Adrenal gland (tissue), 9 donors: ENCODE measurements at regions not wholly inside any gene's neighbourhood (a gene's known extent, or its start where the extent isn't known, plus 50 kb on each side); places are given as distances from the start of the nearest gene placed in this dataset.

ENCODE experiments used
- DNase-seq, 7 donors: peaks; one replicate each; pipeline ENCODE4 v3.0.0-alpha.2; 2019 to 2020
- H3K27ac ChIP-seq, 5 donors: fragments of 200-600 bp; sonication (generic) in 4 of 5; 1 replicate in 3 of 5; 2 replicates in 2 of 5; pipeline versions ENCODE4 v1.5.1 to v1.8.0; 2016 to 2020; ENCODE audit warnings: mild to moderate bottlenecking in 1 of 5
- H3K27me3 ChIP-seq: fragments of 200-600 bp; 2 replicates; pipeline ENCODE4 v1.8.0; 2021
- H3K36me3 ChIP-seq, 2 donors: fragments of 200-600 bp; replicated peaks in 1 of 2; 1 replicate in 1 of 2; 2 replicates in 1 of 2; pipeline versions ENCODE4 v1.5.1 to v1.8.0; 2018 to 2022
- H3K4me1 ChIP-seq, 2 donors: fragments of 200-600 bp; replicated peaks in 1 of 2; 1 replicate in 1 of 2; 2 replicates in 1 of 2; pipeline versions ENCODE4 v1.5.1 to v1.8.0; 2018 to 2021
- H3K4me3 ChIP-seq, 4 donors: fragments of 200-600 bp; sonication (generic) in 3 of 4; one replicate each; pipeline ENCODE4 v1.5.1; 2016 to 2018
- H3K9me3 ChIP-seq, 3 donors: fragments of 200-600 bp; sonication (generic) in 1 of 3; replicated peaks in 1 of 3; 1 replicate in 2 of 3; 2 replicates in 1 of 3; pipeline versions ENCODE4 v1.5.1 to v1.8.0; 2016 to 2021
- CTCF ChIP-seq, 6 experiments: fragments of 450-650 bp in 4 of 6; fragments of 200-600 bp in 2 of 6; sonication (generic) in 1 of 6; IDR thresholded peaks; 1 replicate in 5 of 6; 2 replicates in 1 of 6; pipeline versions ENCODE4 v1.5.1 to v1.8.0; 2016 to 2021; ENCODE audit warnings: antibody characterized with exemption in 6 of 6, mild to moderate bottlenecking in 2 of 6, moderate library complexity in 1 of 6
- POLR2A ChIP-seq, 2 donors: fragments of 450-650 bp; IDR thresholded peaks; one replicate each; pipeline ENCODE4 v1.6.1; 2017; ENCODE audit warnings: antibody characterized with exemption in 2 of 2, mild to moderate bottlenecking in 2 of 2, moderate library complexity in 1 of 2
- WGBS, 4 donors: extraction: QIAGEN DNeasy Blood & Tissue Kit in 2 of 4; methylation state at CpG; one replicate each; pipeline versions ENCODE4 v1.1.5 to v1.1.7; 2013 to 2017; 5-methylcytosine and 5-hydroxymethylcytosine counted together
- intact Hi-C, 2 donors: fragments of 100-400 bp; cut with DNase I; formaldehyde crosslinking; loops; one replicate each; pipeline versions ENCODE4 v1.14.1 to v1.15.0; 2022 to 2023
- donor health status: healthy with polysubstance abuse.
- donor health status: Bipolar disorder and iron deficiency.
- donor health status: DM: yes; HTN: yes; CAD: no.
- donor health status: DM: no; HTN: no; CAD: no.
- donor health status: DM: no; HTN: no; CAD: no.

- intact Hi-C loops, result no loop called here
- H3K27me3 ChIP-seq, result no peaks in the 10 kb centered on the region
- H3K4me3 ChIP-seq, result no peak overlapping the region
- 77 to 83% (median 81%) methylated on average over 9 of the region's 9 CpGs for WGBS, 4 donors
- no peaks in the 10 kb centered on the region for H3K36me3 ChIP-seq
- no peaks in the 10 kb centered on the region for H3K4me1 ChIP-seq
- H3K9me3 ChIP-seq, result no peaks in the 10 kb centered on the region
- no peak for TF ChIP-seq POLR2A (IDR thresholded peaks at IDR 0.05)
- TF ChIP-seq CTCF (IDR thresholded peaks at IDR 0.05), result no peak
- DNase-seq, result no peak
- no peak overlapping the region for H3K27ac ChIP-seq
Measured at GRCh38 chr4:4776335-4776734, 83.1 kb upstream of the MSX1 start.

- intact Hi-C loops, result no loop called here
- H3K36me3 ChIP-seq, result no peaks in the 10 kb centered on the region
- whole genome bisulfite sequencing, 4 donors, result 74 to 84% (median 81%) methylated on average over 10 of the region's 10 CpGs
- H3K27me3 ChIP-seq, result no peaks in the 10 kb centered on the region
- H3K9me3 ChIP-seq, result no peaks in the 10 kb centered on the region
- no peak overlapping the region for H3K27ac ChIP-seq
- TF ChIP-seq CTCF (IDR thresholded peaks at IDR 0.05) (no peak), POLR2A (IDR thresholded peaks at IDR 0.05) (no peak)
- H3K4me3 ChIP-seq, result no peak overlapping the region
- no peak for DNase-seq
- H3K4me1 ChIP-seq, result no peaks in the 10 kb centered on the region
Measured at GRCh38 chr4:4775493-4776004, 83.9 kb upstream of the MSX1 start.

- Histone ChIP-seq H3K9me3 (no peaks in the 10 kb centered on the region), H3K36me3 (no peaks in the 10 kb centered on the region), H3K27ac (no peak overlapping the region), H3K27me3 (no peaks in the 10 kb centered on the region), H3K4me3 (no peak overlapping the region), H3K4me1 (no peaks in the 10 kb centered on the region)
- TF ChIP-seq CTCF (IDR thresholded peaks at IDR 0.05) (no peak), POLR2A (IDR thresholded peaks at IDR 0.05) (no peak)
- DNase-seq, result no peak
- intact Hi-C loops, result no loop called here
- WGBS, 4 donors, result 58 to 81% (median 78%) methylated on average over 6 of the region's 6 CpGs
Measured at GRCh38 chr4:4772534-4772933, 86.9 kb upstream of the MSX1 start.

DNA sequence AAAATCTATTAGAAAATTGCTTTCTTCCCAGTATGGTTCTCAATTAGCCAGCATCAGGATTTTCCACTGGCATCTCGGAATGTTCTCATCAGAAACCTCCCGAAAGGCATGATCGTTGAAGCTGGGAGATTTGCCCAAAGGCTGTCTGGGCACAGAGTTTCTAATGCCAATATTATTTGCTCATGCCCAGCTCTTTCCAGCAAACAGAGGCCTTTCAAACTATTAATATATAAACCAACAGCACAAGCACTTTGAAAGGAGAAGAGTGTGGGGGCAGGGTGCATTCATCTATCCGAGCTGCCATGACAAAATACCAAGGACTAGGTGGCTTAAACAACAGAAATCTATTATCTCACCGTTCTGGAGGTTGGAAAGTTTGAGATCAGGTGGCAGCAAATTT lies 88.3 kb upstream of the MSX1 start:
- TF ChIP-seq POLR2A (IDR thresholded peaks at IDR 0.05) (no peak), CTCF (IDR thresholded peaks at IDR 0.05) (no peak)
- DNase-seq, result no peak
- no peaks in the 10 kb centered on the region for H3K9me3 ChIP-seq
- H3K4me3 ChIP-seq, result no peak overlapping the region
- no peaks in the 10 kb centered on the region for H3K36me3 ChIP-seq
- 77 to 89% (median 80%) methylated on average over 5 of the region's 5 CpGs for WGBS, 4 donors
- no peaks in the 10 kb centered on the region for H3K4me1 ChIP-seq
- intact Hi-C loops, result no loop called here
- no peak overlapping the region for H3K27ac ChIP-seq
- H3K27me3 ChIP-seq, result no peaks in the 10 kb centered on the region
